Fibroblast of lung (primary cell): ENCODE measurements at regions not wholly inside any gene's neighbourhood (a gene's known extent, or its start where the extent isn't known, plus 50 kb on each side); places are given as distances from the start of the nearest gene placed in this dataset.

Experiments
- DNase-seq, 2 donors: peaks; one replicate each; pipeline versions ENCODE4 v3.0.0 to v3.0.0-alpha.2; 2010; ENCODE audit warnings: low read depth in 2 of 2
- H2AFZ ChIP-seq: 2 replicates; pipeline ENCODE4 v1.5.1; 2012; ENCODE audit warnings: low read length, control low read depth, inconsistent platforms
- H3K27ac ChIP-seq: 2 replicates; pipeline ENCODE4 v1.5.1; 2011; ENCODE audit warnings: low read length, control low read depth; ENCODE audit not compliant: insufficient read depth
- H3K27me3 ChIP-seq: 2 replicates; pipeline ENCODE4 v1.5.1; 2011; ENCODE audit warnings: mild to moderate bottlenecking, low read length; ENCODE audit not compliant: control insufficient read depth, insufficient read depth
- H3K36me3 ChIP-seq: 2 replicates; pipeline ENCODE4 v1.5.1; 2011; ENCODE audit warnings: low read length; ENCODE audit not compliant: control insufficient read depth, insufficient read depth
- H3K4me1 ChIP-seq: 2 replicates; pipeline ENCODE4 v1.5.1; 2011; ENCODE audit warnings: low read length; ENCODE audit not compliant: control insufficient read depth, insufficient read depth; ENCODE audit errors: extremely low read depth
- H3K4me2 ChIP-seq: 2 replicates; pipeline ENCODE4 v1.5.1; 2011; ENCODE audit warnings: low read length, control low read depth; ENCODE audit not compliant: insufficient read depth; ENCODE audit errors: extremely low read depth
- H3K4me3 ChIP-seq, 4 experiments: fragments of 200-600 bp in 1 of 4; sonication (generic) in 1 of 4; replicated peaks in 1 of 4; 2 replicates each; pipeline ENCODE4 v1.5.1; 2011 to 2016; ENCODE audit warnings: low read length in 4 of 4, low read depth in 3 of 4, mild to moderate bottlenecking in 3 of 4, control low read depth in 2 of 4, inconsistent platforms in 1 of 4, mixed read lengths in 1 of 4; ENCODE audit not compliant: insufficient read depth in 1 of 4; ENCODE audit errors: control extremely low read depth in 1 of 4
- H3K79me2 ChIP-seq: 2 replicates; pipeline ENCODE4 v1.5.1; 2012; ENCODE audit warnings: mild to moderate bottlenecking, low read length, inconsistent platforms; ENCODE audit not compliant: control insufficient read depth, insufficient read depth
- H3K9ac ChIP-seq: 2 replicates; pipeline ENCODE4 v1.5.1; 2011; ENCODE audit warnings: mild to moderate bottlenecking, low read length, control low read depth; ENCODE audit not compliant: insufficient read depth
- H3K9me3 ChIP-seq: 2 replicates; pipeline ENCODE4 v1.5.1; 2012; ENCODE audit warnings: low read depth, low read length; ENCODE audit not compliant: control insufficient read depth, insufficient read depth
- H4K20me1 ChIP-seq: 2 replicates; pipeline ENCODE4 v1.5.1; 2011; ENCODE audit warnings: low read length; ENCODE audit not compliant: control insufficient read depth, insufficient read depth; ENCODE audit errors: extremely low read depth
- EZH2 ChIP-seq: IDR thresholded peaks from 2 replicates; pipeline ENCODE4 v1.5.1; 2012; ENCODE audit warnings: low read length, control low read depth, mild to moderate bottlenecking; ENCODE audit errors: missing control alignments
- TF ChIP-seq, protein P1 (sequence below), 2 donors: IDR thresholded peaks in 1 of 2; conservative IDR thresholded peaks in 1 of 2; 1 replicate in 1 of 2; 2 replicates in 1 of 2; pipeline ENCODE4 v1.5.1; 2011 to 2012; ENCODE audit warnings: low read length in 2 of 2, control low read depth in 1 of 2, inconsistent platforms in 1 of 2, low read depth in 1 of 2, mild to moderate bottlenecking in 1 of 2

- no peaks in the 10 kb centered on the region for H3K79me2 ChIP-seq
- H3K27ac ChIP-seq = no peak overlapping the region
- H3K36me3 ChIP-seq = no peaks in the 10 kb centered on the region
- H3K4me1 ChIP-seq = no peaks in the 10 kb centered on the region
- H4K20me1 ChIP-seq = no peaks in the 10 kb centered on the region
- H3K9ac ChIP-seq = no peak overlapping the region
- H3K4me3 ChIP-seq = no peak overlapping the region
- DNase-seq = no peak
- H2AFZ ChIP-seq = no peak overlapping the region
- no peaks in the 10 kb centered on the region for H3K27me3 ChIP-seq
- no peak overlapping the region for H3K4me2 ChIP-seq
- TF ChIP-seq, protein P1, sequence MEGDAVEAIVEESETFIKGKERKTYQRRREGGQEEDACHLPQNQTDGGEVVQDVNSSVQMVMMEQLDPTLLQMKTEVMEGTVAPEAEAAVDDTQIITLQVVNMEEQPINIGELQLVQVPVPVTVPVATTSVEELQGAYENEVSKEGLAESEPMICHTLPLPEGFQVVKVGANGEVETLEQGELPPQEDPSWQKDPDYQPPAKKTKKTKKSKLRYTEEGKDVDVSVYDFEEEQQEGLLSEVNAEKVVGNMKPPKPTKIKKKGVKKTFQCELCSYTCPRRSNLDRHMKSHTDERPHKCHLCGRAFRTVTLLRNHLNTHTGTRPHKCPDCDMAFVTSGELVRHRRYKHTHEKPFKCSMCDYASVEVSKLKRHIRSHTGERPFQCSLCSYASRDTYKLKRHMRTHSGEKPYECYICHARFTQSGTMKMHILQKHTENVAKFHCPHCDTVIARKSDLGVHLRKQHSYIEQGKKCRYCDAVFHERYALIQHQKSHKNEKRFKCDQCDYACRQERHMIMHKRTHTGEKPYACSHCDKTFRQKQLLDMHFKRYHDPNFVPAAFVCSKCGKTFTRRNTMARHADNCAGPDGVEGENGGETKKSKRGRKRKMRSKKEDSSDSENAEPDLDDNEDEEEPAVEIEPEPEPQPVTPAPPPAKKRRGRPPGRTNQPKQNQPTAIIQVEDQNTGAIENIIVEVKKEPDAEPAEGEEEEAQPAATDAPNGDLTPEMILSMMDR (conservative IDR thresholded peaks at IDR 0.05 in 1 of 2, IDR thresholded peaks at IDR 0.05 in 1 of 2; ENCODE audit: low read depth in 1 of 2, low read length in 2 of 2) = no peak
- no peak for TF ChIP-seq EZH2
- H3K9me3 ChIP-seq = no peaks in the 10 kb centered on the region
Observed at GRCh38 chr4:177057186-177057585, 252.5 kb upstream of the NEIL3 start.

DNA sequence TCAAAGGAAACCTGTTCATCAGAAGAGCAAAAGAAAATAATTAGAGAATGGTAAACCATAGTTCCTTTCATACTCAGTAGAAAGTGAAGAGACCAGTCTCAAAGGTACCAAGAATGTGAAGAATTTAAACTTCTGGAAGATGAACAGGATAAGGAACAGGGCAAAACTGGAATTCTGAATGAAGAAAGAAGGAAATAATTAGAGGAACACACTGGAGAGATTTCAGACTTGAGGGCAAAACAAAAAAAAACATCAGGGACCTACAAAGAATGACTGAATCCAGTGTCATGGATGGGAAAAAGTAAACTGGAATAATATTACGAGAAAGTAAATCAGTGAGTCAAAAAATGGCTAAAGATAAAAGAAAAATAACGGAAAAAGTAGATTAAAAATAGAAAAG, 245.6 kb upstream of the NEIL3 start:
- Histone ChIP-seq H3K27ac (no peak overlapping the region), H3K4me3 (no peak overlapping the region), H3K9ac (no peak overlapping the region), H2AFZ (no peak overlapping the region), H3K4me2 (no peak overlapping the region), H3K9me3 (no peaks in the 10 kb centered on the region), H3K79me2 (no peaks in the 10 kb centered on the region), H4K20me1 (no peaks in the 10 kb centered on the region), H3K27me3 (no peaks in the 10 kb centered on the region), H3K4me1 (no peaks in the 10 kb centered on the region), H3K36me3 (no peaks in the 10 kb centered on the region)
- no peak for DNase-seq
- TF ChIP-seq, protein P1 (conservative IDR thresholded peaks at IDR 0.05 in 1 of 2, IDR thresholded peaks at IDR 0.05 in 1 of 2; ENCODE audit: low read depth in 1 of 2, low read length in 2 of 2) = no peak
- no peak for TF ChIP-seq EZH2

GRCh38 chr4:177064729-177065394, 244.8 kb upstream of the NEIL3 start:
- Histone ChIP-seq H2AFZ (no peak overlapping the region), H3K4me3 (no peak overlapping the region), H3K4me2 (no peak overlapping the region), H3K27me3 (no peaks in the 10 kb centered on the region), H3K79me2 (no peaks in the 10 kb centered on the region), H3K27ac (no peak overlapping the region), H3K9me3 (no peaks in the 10 kb centered on the region), H4K20me1 (no peaks in the 10 kb centered on the region), H3K36me3 (no peaks in the 10 kb centered on the region), H3K9ac (no peak overlapping the region), H3K4me1 (no peaks in the 10 kb centered on the region)
- DNase-seq = no peak
- TF ChIP-seq, protein P1 (conservative IDR thresholded peaks at IDR 0.05 in 1 of 2, IDR thresholded peaks at IDR 0.05 in 1 of 2; ENCODE audit: low read depth in 1 of 2, low read length in 2 of 2) = no peak
- no peak for TF ChIP-seq EZH2
